ENCODE measurements at regions not wholly inside any gene's neighbourhood (a gene's known extent, or its start where the extent isn't known, plus 50 kb on each side); places are given as distances from the start of the nearest gene placed in this dataset.
A peak's percentile ranks its signal among the peaks of the same experiment; 100 is the strongest.

DNA sequence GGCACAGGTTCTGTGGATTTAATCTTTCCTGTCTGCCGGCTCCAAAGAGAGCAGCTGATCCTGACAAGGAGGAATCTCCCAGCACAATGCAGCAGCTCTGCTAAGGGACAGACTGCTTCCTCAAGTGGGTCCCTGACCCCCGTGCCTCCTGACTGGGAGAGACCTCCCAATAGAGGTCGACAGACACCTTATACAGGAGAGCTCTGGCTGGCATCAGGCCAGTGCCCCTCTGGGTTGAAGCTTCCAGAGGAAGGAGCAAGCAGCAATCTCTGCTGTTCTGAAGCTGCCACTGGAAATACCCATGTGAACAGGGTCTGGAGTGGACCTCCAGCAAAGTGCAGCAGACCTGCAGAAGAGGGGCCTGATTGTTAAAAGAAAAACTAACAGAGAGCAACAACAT lies 630.2 kb upstream of the FTMT start:
- DNase-seq, result no peak

DNA sequence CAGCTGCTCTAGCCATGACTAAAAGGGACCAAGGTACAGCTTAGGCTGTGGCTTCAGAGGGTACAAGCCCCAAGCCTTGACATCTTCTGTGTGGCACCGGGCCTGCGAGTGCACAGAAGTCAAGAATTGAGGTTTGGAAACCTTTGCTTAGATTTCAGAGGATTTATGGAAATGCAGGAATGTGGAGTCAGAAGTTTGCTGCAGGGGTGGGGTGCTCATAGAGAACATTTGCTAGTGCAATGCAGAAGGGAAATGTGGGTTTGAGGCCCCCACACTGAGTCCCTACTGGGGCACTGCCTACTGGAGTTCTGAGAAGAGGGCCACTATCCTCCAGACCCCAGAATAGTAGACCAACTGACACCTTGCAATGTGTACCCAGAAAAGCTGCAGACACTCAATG lies 624.9 kb upstream of the FTMT start:
- DNase-seq, result no peak

DNA sequence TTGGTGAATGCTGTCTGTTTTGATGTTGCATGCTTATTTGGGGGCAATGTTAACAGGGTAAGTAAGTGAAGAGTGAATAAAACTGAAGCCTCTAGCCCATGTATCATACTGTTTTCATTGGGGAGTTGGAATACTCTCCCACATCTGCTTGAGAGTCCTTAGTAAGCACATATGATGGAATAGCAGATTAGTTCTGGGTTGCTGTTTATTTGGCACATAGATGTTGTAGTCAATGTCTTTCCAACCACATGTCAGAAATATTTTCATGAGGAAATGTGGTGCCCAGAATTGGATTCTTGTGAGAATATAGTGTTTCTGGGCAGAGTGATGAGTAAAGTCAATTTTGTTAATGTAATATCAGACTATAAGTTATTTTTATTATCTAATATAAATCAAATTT lies 611.7 kb upstream of the FTMT start:
- no peak for DNase-seq

DNA sequence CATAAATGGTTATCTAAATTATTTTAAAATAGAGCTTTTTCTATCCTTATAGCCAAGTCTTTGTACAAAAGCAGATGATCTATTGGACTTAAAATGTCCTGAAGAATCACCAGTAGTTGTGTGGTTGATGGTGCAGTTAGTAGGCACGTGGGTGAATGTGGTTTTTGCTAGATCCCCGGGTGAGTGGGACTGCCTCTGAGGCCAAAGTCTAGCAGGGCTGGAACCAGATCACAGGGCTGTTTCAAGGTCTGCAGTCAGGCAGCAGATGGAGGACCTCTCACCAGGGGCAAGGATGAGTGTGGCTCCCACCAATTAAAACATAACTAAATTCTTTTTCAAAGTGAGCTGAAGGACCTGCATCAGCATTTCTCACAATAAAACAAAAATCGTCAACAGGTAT lies 604.7 kb upstream of the FTMT start:
- no peak for DNase-seq

DNA sequence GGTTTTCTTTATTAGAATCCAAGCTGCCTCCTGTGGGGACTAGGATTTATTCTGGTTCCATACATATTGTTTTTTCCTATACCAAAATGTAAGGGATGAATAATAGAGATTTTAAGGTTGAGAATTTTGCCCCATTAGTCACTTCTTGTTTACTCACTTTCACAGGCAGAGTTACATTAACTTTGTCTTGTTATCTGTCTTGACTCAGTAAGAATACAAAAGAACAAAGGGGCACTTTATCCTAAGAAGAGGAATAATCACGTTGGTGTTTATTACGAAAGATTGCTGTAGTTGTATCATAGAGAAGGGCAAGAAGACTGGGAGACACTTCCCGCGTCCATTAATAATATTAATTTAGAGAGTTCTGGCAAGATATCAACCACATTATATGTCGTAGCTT lies 599.7 kb upstream of the FTMT start:
- DNase-seq, result no peak

DNA sequence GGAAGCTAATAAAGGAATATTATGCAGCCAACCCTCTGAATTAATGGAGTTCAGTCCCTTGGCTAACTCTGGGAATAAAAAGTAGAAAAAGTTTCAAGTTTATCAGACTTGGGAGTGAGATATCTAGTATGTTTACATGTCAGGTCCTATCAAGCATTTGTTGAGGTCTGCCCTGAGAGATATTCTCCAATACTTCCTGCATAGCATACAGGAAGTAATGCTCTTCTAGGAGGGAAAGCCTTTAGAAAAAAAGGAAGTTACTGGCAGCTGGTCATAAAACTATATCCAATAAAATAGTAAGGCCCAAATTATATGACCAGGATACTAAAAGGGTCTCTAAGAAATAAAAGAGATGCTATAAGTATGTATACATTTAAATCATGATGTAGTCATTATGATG lies 594.1 kb upstream of the FTMT start:
- DNase-seq, result no peak

DNA sequence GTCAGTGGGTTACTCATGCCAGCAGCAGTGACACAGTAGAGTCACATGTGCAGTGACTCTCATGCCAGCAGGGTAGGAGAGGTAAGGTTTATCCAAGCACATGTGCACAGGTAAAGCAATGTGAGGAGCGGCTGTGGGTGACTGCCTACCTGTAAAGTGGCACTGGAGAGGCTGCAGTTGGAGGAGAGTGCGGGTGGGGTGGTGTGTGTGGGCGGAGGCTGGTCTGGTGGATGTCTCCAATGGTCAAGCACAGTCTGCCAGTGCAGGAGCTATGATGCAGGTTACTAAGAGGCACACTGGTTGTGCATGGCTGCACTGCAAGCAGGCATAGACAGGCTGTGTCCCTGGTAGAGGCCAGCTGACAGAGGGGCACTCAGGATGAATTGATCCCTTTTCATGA lies 588.2 kb upstream of the FTMT start:
- DNase-seq, result no peak

DNA sequence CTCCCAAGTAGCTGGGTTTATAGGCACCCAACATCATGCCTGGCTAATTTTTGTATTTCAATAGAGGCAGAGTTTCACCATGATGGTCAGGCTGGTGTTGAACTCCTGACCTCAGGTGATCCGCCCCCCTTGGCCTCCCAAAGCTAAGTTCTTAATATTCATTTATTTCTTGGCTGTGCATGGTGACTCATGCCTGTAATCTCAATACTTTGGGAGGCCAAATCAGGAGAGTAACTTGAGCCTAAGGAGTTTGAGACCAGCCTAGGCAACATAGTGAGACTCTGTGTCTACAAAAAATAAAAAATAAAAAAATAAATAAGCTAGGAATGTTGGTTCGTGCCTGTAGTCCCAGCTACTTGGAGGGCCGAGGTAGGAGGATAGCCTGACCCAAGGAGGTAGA lies 587.1 kb upstream of the FTMT start:
- DNase-seq, result no peak

DNA sequence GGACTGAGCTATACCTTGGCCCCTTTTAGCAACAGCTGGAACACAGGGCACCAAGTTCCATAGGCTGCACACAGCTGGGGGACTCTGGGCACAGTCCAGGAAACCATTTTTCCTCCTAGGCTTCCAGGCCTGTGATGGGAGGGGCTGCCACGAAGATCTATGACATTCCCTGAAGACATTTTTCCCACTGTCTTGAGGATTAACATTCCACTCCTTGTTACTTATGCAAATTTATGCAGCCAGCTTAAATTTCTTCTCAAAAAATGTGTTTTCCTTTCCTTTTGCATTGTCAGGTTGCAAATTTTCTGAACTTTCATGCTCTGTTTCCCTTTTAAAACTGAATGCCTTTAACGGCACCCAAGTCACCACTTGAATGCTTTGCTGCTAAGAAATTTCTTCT lies 580.1 kb upstream of the FTMT start:
- no peak for DNase-seq

DNA sequence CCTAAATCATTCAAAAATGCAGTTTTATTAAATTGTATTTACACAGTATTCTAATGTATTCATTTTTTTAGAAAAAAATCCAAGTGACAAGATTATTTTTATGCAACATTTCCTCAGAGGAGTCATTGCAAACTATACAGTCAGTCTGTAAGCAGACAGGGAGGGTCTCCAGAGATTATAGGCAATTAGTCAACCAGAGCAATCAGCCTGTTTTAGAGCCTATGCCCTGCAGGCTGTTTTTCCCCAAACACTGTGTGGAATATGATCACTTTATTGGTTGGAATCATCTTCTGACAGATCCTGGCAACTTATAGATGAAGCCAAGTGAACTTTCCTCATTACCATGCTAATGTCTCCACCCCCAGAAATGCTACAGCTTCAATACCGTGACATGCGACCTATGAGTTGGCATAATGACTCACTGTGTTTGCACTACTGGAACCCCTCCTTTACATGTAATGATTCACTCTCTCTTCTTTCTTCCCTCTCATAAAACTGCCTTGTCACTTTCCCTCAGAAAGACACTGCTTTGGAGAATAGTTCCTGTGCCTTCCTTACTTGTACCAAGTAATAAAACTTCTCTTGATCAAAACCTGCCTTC lies 577.7 kb upstream of the FTMT start:
- DNase-seq, result no peak

DNA sequence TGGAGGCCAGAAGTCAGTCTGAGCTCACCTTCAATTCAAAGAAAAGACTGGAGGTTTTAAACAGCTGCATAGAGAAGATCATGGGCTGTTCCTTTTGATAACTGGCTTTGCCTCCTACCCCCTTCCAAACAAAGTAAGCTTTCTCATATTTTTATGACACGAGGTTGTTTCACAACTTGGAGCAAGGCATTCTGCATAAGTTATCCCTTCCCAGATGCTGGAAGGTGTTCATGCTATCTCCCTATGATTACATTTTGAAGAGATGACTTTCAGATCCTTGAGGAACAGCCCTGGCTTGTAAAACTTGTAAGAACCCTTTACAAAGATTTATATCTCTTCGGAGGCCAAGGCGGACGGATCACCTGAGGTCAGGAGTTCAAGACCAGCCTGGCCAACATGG lies 571.9 kb upstream of the FTMT start:
- no peak for DNase-seq

DNA sequence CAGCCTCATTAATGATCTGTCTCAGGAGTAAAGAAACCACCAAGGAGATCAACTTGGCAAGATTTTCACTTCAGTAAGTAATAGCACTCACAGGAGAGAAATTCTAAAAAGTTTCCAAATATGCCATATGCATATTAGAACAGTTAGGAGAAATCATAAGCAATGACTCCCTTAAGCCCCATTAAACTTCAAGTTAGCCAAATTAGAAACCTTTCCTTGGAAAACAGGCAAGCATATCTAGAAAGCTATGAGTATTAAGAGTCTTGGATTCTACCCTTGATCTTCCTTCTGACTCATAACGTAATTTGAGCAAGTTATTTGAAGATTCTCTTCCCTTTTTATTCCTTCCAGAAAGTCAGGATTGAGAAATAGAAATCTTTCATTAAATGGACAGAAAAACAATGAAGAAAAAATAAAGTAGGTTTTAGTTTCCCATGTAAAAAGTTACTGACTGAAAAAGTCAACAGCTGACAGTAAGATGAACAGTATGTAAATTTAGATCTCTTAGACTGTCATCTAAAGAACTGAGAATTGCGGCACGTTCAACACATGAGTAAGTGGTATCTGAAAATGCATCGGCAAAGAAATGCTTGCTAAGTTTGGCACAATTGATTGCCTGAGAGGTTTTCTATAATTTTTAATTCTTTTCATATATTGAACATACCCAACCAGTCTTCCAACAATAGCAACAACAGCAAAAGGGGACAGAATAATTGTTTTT lies 565.7 kb upstream of the FTMT start:
- no peak for DNase-seq

DNA sequence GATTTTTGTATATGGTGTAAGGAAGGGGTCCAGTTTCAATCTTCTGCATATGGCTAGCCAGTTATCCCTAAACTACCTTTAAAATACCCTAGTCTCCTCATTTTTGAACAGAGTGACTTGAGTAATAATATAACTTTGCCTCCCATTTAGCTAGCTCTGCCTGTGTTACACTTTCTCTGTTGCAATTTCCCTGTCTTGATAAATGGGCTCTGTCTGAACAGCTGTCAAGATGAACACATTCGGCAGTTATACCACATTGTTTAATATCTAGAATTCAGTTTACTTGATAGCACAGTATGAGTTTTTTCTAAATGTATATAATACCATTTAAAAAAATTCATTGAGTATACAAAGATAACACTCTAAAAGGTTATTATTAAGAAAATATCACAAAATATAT lies 562.9 kb upstream of the FTMT start:
- no peak for DNase-seq

DNA sequence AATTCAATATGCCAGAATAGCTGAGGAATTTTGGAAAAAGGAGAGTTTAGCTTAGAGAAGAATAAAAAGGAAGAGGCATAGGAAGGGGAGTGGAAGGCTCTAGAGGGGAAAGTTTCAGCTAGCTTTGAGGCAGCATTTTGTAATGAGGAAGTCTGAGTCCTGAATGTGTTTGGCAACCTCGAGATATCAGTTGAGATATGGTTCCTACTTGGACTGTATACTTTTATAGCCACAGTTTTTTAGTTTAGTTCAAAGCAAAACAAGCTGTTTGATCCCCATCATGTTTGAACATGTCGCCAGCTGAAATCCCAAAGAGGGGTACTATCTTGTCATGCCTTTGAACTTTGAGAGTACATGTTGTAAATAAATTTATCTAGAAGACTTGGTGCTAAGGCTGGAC lies 559.0 kb upstream of the FTMT start:
- no peak for DNase-seq

DNA sequence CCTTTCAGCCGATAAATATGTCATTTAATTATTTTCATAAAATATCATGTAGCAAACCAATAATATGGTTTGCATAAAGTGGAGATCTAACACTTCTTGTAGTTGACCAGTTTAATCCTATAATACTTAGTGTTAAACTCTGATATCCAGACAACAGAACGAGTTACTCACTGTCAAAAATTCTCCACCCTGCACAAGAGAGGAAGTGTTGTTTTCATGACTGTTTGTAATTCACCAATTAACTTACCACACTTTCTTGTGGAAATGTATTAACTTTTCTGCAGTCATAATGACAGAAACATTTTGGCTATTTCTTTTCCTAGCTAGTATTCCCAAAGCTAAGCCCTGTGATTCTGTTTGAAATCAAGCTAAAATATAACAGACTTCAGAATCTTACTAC lies 555.3 kb upstream of the FTMT start:
- no peak for DNase-seq

DNA sequence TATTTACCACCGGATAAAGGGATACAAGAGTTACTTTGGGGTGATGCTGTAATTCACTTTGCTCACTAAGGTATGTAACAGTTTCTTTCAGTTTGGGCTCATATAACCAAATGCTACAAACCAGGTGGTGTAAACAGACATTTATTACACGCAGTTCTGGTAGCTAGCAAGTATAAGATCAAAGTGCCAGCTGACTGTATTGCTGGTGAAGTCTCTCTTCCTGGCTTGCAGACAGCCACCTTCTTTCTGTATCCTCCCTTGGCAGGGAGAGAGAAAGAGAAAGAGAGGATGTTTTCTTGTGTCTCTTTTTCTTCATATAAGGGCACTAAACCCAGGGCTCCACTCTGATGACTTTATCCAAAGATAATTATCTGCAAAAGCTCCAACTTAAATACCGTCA lies 552.5 kb upstream of the FTMT start:
- no peak for DNase-seq

DNA sequence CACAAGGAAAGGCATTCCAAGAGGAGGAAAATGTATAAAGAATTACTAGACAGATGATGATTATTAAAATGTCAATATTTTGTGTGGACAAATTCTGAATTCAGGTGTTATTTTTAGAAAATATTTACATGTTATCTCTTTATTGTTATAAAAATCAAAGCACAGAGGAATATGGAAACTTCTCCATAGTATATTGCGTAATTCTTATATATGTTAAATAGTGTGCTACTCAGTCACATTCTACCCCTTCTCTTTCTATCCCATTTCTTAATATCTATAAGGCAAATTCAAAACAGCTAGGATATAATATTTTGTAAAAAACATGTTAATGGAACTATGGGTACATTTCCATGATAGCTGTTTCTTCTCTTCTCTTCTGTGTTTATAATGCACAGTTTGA lies 546.8 kb upstream of the FTMT start:
- no peak for DNase-seq

DNA sequence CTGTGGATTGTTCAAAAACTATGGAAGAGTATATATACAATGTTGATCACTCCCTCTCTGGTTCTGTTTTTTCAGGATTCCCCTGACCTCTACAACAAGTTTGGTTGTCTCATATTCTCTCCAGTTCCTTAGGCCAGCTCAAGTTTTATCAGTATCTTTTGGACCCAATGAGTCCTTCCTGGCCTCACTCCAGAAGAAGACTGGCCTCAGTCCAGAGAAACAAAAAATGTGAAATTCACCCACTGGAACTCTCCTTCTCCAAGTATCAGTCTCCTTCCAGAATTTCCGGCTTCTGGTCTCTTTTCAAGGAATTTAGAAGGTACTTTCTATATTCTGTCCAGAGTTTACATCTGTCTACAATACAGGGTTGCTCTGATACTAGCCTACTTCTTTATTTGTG lies 537.8 kb upstream of the FTMT start:
- DNase-seq, result no peak

DNA sequence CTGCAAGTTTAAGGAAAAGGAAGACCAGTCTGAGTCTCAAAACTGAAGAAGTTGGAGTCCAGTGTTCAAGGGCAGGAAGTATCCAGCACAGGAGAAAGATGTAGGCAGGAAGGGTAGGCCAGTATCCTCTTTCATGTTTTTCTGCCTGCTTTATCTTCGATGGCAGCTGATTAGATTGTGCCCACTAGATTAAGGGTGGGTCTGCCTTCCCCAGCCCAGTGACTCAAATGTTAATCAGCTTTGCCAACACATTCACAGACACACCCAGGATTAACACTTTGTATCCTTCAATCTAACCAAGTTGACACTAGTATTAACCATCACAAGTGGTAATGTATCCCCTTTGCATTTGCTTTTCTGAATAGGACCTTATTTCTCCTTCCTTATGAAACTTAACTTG lies 535.9 kb upstream of the FTMT start:
- no peak for DNase-seq

DNA sequence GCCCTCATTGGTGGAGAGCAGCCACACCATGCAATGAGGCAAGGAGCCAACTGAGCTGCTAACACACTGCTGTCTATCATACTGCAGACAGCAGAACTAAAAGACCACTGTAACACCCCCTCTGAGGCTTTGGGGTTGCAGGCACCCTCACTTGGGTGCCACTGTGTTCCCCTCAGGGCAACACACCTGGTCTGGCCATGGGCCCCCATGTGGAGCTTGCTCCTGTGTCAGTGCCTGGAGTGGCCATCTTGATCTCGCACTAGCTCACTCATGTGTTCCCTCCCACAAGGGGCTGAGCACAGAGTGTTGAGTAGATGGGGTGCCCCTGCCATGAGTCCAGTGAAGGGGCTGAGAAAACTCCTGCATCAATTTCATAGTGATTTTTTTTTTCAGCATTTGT lies 532.4 kb upstream of the FTMT start:
- no peak for DNase-seq

DNA sequence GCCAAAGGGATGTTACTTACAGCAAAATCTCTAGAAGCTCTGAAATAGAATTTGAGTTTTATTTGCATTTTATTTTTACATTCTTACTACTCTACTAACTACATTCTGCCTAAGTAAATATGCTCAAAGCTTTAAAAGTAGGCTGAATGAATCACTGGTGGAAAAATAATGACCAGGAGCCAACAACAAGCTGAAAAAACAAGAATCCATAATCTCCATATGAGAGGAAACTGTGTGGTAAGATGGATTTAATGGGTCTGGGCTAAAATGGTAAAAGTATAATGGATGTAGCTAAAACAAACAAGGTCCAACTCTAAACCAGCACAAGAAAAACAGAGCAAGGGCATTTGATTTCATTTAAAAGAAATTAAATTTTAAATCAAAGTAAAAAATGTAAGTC lies 525.8 kb upstream of the FTMT start:
- DNase-seq, result no peak

DNA sequence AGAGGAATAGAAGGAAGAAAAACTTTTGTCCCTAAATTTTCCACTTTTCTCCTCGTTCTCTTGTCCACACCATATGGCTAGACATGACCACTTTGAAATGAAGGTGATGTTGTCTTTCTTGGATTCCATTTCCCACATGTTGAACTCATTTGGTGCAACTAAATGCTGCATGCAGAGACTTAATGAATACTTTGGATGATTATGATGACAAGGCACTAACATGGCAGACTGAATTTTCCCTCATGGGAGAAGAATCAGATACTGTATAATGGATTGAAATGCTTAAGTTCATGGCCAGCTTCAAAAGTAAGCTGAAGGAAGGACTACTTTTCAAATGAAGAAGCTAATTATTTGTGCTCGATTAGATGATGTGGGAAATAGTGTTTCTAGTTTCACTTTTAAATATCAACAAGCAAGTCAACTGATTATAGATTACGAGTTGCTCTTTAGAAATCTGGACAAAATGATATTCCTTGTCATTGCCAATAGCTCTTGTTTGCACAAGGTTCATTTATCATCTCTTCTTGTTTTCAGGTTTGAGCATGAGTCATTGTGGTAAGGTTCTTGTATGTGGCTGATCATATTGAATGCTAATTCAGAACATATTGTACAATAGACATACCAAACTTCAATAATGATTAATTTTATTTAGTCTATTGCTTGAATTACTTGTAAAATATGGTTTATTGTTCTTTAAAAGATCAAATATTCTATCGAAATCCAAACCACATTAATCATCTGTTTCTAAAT lies 501.3 kb upstream of the FTMT start:
- DNase-seq, result no peak

DNA sequence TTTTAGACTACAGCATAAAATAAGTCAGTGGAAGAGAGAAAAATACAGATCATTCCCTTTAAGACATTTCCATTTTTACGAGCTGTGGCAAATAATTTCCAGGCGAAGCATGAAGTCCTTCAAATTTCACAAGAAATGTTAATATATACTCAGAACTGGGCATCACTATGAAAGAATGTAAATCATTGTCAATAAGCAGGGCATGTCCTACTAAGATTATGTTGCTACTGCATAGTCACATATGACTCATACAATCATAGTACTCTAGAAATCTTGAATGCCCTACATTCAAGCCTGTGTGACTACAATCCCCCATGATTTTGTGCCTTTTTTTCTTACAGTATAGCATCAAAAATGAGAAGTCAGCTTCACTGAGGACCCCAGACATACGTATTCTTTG lies 485.2 kb upstream of the FTMT start:
- no peak for DNase-seq

DNA sequence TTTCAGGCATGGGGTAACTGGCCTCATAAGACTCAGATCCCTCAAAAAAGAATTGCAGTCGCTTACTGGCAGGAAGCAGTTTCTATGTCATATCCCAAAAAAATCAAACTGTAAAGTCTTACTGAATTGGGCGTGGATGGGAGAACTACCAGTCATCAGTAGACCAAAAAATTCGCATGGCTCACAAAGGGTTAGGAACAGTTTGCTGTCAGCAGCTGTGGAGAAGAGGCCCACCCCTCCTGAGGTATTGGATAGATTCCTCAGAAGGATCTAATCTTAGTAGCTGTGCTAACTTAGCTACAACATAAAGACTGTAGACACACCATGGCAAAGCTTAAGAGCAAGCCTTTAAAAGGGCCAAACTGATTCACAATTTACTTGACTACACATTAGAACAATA lies 478.3 kb upstream of the FTMT start:
- no peak for DNase-seq

DNA sequence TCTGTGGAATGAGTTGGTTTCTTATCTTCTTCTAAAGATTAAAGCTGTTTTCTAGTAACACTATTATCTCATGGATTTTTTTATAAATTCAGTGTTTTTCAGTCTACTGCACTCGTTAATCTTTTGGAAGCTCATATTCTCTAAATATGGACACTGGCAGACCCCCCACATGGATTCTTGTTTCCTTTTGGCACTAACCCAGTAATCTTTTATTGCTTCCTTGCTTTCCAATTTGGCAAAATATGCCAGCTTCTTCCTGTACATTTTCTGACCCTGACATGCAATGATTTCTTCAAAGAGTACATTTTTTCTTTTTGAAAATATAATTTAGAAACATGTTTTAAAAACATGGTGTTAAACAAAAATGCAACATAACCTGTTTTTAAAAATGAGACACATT lies 474.2 kb upstream of the FTMT start:
- peak; percentile 74 for DNase-seq
